Testis (tissue), 2 donors: ENCODE measurements at regions not wholly inside any gene's neighbourhood (a gene's known extent, or its start where the extent isn't known, plus 50 kb on each side); places are given as distances from the start of the nearest gene placed in this dataset.

Source experiments
- DNase-seq: peaks from one replicate; pipeline ENCODE4 v3.0.0-alpha.2; 2019
- H3K27ac ChIP-seq, 2 donors: fragments of 200-600 bp; sonication (generic); one replicate each; pipeline ENCODE4 v1.5.1; 2019
- H3K27me3 ChIP-seq: fragments of 200-600 bp; sonication (generic); one replicate; pipeline ENCODE4 v1.5.1; 2019
- H3K36me3 ChIP-seq: fragments of 200-600 bp; sonication (generic); one replicate; pipeline ENCODE4 v1.5.1; 2017; ENCODE audit warnings: low read depth; ENCODE audit errors: missing control alignments
- H3K4me1 ChIP-seq: fragments of 200-600 bp; sonication (generic); one replicate; pipeline ENCODE4 v1.5.1; 2019
- H3K4me3 ChIP-seq, 2 donors: fragments of 200-600 bp; sonication (generic); one replicate each; pipeline ENCODE4 v1.5.1; 2017 to 2019
- H3K9me3 ChIP-seq: fragments of 200-600 bp; sonication (generic); one replicate; pipeline ENCODE4 v1.5.1; 2017
- POLR2A ChIP-seq: fragments of 450-650 bp; IDR thresholded peaks from one replicate; pipeline ENCODE4 v1.6.1; 2017; ENCODE audit warnings: antibody characterized with exemption, mild to moderate bottlenecking, moderate library complexity
- WGBS, 2 donors: methylation state at CpG; one replicate each; pipeline ENCODE4 v1.1.5; 2018; 5-methylcytosine and 5-hydroxymethylcytosine counted together
- intact Hi-C: fragments of 100-400 bp; cut with DNase I; formaldehyde crosslinking; loops from one replicate; pipeline ENCODE4 v1.15.1; 2023; ENCODE audit warnings: low total_unique reads
- TF ChIP-seq, protein P1 (sequence below), 3 experiments: fragments of 450-650 bp in 2 of 3; fragments of 200-600 bp in 1 of 3; sonication (generic) in 1 of 3; IDR thresholded peaks; one replicate each; pipeline ENCODE4 v1.5.1; 2016 to 2019; ENCODE audit warnings: antibody characterized with exemption in 3 of 3, mild to moderate bottlenecking in 2 of 3, moderate library complexity in 1 of 3

GRCh38 chr11:39239553-39239952 lies 2219.9 kb downstream of the LRRC4C start:
- Histone ChIP-seq H3K36me3 (no peaks in the 10 kb centered on the region), H3K4me1 (no peaks in the 10 kb centered on the region), H3K9me3 (no peaks in the 10 kb centered on the region), H3K27ac (no peak overlapping the region), H3K4me3 (no peak overlapping the region), H3K27me3 (no peaks in the 10 kb centered on the region)
- TF ChIP-seq, protein P1, sequence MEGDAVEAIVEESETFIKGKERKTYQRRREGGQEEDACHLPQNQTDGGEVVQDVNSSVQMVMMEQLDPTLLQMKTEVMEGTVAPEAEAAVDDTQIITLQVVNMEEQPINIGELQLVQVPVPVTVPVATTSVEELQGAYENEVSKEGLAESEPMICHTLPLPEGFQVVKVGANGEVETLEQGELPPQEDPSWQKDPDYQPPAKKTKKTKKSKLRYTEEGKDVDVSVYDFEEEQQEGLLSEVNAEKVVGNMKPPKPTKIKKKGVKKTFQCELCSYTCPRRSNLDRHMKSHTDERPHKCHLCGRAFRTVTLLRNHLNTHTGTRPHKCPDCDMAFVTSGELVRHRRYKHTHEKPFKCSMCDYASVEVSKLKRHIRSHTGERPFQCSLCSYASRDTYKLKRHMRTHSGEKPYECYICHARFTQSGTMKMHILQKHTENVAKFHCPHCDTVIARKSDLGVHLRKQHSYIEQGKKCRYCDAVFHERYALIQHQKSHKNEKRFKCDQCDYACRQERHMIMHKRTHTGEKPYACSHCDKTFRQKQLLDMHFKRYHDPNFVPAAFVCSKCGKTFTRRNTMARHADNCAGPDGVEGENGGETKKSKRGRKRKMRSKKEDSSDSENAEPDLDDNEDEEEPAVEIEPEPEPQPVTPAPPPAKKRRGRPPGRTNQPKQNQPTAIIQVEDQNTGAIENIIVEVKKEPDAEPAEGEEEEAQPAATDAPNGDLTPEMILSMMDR (IDR thresholded peaks at IDR 0.05), result no peak
- no peak for TF ChIP-seq POLR2A
- intact Hi-C loops, result no loop called here
- DNase-seq, result no peak
- 67 to 92% methylated on average over 3 of the region's 3 CpGs for WGBS, 2 donors

GRCh38 chr11:39236916-39237315 lies 2222.5 kb downstream of the LRRC4C start:
- Histone ChIP-seq H3K36me3 (no peaks in the 10 kb centered on the region), H3K4me1 (no peaks in the 10 kb centered on the region), H3K9me3 (no peaks in the 10 kb centered on the region), H3K4me3 (no peak overlapping the region), H3K27ac (no peak overlapping the region), H3K27me3 (no peaks in the 10 kb centered on the region)
- TF ChIP-seq, protein P1 (IDR thresholded peaks at IDR 0.05), result no peak
- TF ChIP-seq POLR2A, result no peak
- intact Hi-C loops, result no loop called here
- DNase-seq, result no peak
- WGBS, 2 donors, result 38 to 61% methylated on average over 1 of the region's 1 CpG

- 55 to 56% methylated on average over 3 of the region's 3 CpGs for WGBS, 2 donors
- TF ChIP-seq, protein P1 (IDR thresholded peaks at IDR 0.05), result no peak
- TF ChIP-seq POLR2A, result no peak
- intact Hi-C loops, result no loop called here
These were observed 2237.8 kb downstream of the LRRC4C start for GRCh38 chr11:39221550-39222138.

DNA sequence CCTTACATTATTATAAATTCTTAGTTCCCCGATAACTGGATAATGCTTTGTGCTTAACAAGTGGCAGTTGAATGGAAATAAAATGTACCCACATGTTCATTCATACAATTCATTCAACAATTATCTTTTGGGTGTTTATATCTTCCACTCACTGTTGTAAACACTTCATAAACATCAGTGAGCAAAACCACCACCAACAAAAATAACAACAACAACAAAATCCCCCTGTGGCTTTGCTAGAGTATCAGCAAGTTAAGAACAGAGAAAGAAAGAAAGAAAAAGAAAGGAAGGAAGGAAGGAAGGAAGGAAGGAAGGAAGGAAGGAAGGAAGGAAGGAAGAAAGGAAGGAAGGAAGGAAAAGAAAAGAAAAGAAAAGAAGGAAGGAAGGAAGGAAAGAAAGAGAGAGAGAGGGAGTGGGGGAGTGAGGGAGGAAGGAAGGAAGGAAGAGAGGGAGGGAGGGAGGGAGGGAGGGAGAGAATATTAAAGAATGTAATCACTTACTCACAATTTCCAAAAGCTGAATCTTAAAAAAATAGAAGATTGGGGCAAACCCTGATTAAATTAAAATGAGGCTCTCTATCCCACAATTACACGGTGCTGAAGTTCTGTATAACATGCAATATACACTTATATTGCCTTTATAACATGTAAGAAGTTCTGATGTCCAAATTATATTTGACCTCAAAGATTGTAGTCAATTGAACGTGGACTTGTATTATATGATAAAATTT lies 2238.8 kb downstream of the LRRC4C start:
- Histone ChIP-seq H3K36me3 (no peaks in the 10 kb centered on the region), H3K4me3 (no peak overlapping the region), H3K4me1 (no peaks in the 10 kb centered on the region), H3K9me3 (no peaks in the 10 kb centered on the region), H3K27me3 (no peaks in the 10 kb centered on the region), H3K27ac (no peak overlapping the region)
- DNase-seq, result no peak
- TF ChIP-seq, protein P1 (IDR thresholded peaks at IDR 0.05), result no peak
- no peak for TF ChIP-seq POLR2A
- intact Hi-C loops, result no loop called here
- 82 to 86% methylated on average over 3 of the region's 3 CpGs for WGBS, 2 donors

More at GRCh38 chr11:39221550-39222138, 2237.8 kb downstream of the LRRC4C start:
- Histone ChIP-seq H3K36me3 (no peaks in the 10 kb centered on the region), H3K9me3 (no peaks in the 10 kb centered on the region), H3K4me1 (no peaks in the 10 kb centered on the region), H3K4me3 (no peak overlapping the region), H3K27ac (no peak overlapping the region), H3K27me3 (no peaks in the 10 kb centered on the region)
- DNase-seq, result no peak

DNA sequence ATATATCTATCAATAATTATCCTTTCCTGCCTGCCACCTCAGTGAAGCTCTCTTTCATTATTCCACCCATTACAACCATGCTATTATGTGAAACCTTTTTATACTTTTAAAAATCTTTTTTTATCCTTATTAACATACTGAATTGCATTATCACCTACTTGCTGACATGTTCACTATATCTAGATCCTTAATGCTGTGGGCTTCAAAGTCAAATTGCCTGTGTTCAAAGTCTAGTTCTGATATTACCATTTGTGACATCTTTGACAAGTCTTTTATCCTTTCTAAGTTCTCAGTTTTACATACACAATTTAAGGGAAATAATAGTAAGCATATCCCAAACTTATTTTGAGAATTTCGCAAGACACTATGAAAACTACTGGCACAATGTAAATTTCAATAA lies 2239.4 kb downstream of the LRRC4C start:
- Histone ChIP-seq H3K9me3 (no peaks in the 10 kb centered on the region), H3K27me3 (no peaks in the 10 kb centered on the region), H3K36me3 (no peaks in the 10 kb centered on the region), H3K27ac (no peak overlapping the region), H3K4me1 (no peaks in the 10 kb centered on the region), H3K4me3 (no peak overlapping the region)
- intact Hi-C loops, result no loop called here
- DNase-seq, result no peak
- TF ChIP-seq POLR2A, result no peak
- TF ChIP-seq, protein P1 (IDR thresholded peaks at IDR 0.05), result no peak
- 97 to 100% methylated on average over 1 of the region's 1 CpG for WGBS, 2 donors
